NCI-H748 (cell line): ENCODE measurements at regions not wholly inside any gene's neighbourhood (a gene's known extent, or its start where the extent isn't known, plus 50 kb on each side); places are given as distances from the start of the nearest gene placed in this dataset.
"Not testable (repeated sequence)": the region's sequence is repeated elsewhere in the genome, so short reads cannot be mapped to it uniquely, and the experiment has no call there.

Experiments used
- DNase-seq: peaks from one replicate; lab custom pipeline; 2025; ENCODE audit not compliant: unreplicated experiment; lab: John Stamatoyannopoulos, UW

DNA sequence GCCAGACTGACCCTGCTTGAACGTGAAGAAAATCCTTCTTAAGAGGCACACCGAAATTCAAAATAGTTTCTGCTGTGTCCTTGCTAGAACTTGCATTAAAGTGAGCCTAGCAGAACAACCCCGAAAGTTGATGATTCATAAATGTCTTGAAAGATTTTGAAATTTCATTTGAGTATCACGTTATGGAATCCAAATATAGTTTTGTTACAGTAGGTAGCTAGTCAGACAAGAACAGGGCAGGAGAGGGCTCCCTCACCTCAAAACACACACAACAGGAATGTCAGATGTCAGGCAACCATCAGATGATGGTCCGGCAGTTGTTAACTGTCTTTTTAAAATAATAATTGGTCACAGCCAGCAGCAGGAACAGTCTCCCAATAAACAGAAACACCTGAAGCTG lies 259.6 kb upstream of the GNPDA2 start:
- no peak for DNase-seq

DNA sequence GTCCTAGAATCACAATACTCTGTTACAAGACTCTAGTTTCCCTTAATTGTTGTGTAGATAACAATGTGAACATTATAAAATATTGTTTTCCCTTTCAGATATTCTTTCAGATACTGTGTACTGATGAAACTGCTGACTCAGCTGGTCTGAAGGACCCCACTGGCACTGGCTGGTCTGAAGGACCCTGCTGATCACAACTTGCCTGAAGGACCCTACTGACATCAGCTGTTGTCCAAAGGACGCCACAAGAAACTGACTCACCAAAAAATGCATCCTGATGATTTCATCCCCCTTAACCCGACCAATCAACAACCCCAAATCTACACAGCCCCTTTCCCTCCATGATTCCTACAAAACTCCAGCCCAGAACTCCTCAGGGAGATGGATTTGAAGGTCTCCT lies 258.8 kb upstream of the GNPDA2 start:
- no peak for DNase-seq

DNA sequence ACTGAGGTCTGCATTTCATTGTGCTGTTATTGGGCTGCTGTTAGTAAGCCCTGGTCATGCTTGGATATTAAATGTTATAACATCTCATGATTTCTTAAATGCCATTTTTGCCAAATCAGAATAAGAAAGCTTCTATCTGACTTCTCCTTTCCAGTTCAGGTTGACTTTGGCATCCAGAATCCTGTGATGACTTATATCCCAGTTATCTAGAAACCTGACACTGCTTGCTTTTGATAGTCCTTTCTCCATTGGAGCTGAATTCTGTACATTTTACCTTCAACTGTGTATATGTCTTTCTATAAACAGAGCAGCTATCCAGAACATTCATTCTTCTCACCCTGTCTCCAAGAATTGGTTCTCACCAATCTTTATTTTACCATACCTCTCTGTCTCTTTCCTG lies 257.7 kb upstream of the GNPDA2 start:
- DNase-seq = peak; percentile 8

DNA sequence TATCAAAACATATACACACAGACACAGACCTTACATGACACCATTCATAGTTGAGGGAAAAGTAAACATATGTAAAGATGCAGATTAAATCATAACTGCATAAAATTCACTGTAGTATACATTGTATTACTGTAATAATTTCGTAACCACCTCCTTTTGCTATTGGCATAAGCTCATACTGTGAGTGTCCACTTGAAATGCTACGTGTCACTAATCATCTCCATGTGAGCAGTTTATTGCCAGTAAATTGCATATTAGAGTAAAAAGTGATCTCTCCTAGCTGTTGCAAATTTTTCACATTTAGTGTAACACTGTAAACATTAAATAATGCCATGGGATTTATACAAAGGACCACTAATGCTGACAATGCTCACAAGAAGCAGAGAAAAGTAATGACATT lies 256.7 kb upstream of the GNPDA2 start:
- peak; percentile 76 for DNase-seq

DNA sequence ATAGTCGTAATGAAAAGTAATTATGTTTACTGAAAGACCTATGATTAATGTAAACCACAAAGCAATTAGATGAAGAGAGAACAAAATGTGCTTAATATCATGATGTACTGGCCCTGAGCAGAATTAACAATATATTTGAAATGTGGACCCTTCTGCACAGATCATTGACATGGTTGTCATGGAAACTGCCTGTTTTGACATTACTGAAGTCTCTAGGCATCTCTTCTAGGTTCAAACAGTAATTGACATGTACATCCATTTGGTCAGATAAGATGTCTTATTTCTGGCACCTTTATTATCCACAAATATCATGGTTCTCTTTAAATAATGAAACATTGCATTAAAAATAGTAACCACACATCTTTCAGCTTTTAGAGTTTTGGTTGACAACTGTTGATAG lies 251.7 kb upstream of the GNPDA2 start:
- DNase-seq = peak; percentile 52

DNA sequence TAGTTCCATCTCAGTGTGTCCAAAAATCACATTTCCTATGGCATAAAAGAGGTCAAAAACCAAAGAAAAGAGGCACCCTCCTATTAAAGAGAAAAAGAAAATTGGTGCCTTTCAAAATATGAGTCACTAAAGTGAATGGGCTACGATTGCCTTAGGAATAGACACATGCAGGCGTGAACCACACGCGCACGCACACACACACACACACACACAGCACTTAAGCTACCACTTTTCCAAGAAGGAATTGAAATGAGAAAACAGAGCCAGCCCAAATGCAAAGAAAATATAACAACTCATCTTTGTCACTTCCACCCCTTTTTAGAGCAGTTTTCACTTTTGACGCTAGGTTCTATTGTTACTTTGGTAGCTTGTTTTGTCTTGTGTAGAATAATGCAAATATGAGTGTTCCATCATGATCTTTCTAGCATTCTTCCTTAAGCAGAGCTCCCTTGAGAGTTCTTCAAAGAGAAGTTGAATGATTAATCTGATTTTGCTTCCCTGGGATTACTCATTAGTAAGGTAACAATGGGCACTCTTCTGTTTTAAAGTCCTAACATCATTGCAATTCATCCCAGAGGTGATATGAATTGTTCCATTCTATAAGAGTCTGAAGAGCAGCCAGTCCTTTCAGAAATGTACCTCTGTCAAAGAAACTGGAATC lies 239.2 kb upstream of the GNPDA2 start:
- no peak for DNase-seq

DNA sequence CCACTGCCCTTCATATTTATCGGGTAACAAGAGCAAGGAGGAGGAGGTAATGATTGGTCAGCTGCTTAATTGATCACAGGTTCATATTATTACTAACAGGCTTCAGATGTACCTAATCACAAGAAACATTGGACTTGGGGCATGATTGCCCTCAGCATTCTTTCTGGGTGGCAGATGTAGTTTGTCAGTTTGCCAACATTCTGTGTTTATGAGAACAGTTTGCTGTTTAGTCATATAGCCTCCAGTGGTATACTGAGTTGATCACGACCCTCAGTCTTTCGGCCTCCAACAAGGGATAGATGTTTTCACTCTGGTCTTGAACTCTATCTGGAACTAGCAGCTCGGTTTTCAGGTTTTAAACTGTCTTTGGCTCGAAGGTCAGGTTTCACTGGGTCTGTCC lies 237.7 kb upstream of the GNPDA2 start:
- DNase-seq = not testable (repeated sequence)

DNA sequence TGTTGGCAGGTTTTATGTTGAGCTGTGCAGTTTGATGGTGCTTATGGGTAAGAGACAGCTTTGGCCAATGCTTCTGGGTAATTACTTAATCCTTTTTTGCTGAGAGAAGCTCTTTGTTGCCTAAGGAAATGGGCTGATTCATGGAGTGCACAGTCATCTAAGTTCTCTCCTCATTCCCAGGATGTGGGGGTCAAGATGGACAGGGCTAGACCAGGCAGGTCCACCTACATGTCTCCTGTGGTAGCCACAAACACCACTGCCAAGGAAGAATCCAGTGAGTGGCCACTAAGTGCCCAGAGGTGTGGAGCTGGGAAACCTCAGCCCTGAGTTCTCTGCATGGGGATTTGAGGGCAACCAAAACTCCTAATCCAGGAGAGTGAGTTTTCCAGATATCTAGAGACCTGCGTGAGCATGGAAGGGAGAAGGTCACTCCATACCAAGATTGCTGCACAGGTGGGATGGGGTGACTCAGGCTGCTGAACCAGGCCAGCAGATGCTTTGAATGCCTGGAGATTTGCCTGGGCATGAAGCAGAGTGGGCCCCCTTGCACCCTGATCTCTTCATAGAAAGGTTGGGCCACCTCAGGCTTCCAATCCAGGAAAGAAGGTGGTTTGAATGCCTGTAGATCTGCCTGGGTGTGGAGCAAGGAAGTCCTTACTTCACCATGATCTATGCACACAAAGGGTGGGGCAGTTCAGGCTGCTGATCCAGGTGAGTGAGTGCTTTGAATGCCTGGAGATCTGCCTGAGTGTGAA lies 234.8 kb upstream of the GNPDA2 start:
- no peak for DNase-seq

DNA sequence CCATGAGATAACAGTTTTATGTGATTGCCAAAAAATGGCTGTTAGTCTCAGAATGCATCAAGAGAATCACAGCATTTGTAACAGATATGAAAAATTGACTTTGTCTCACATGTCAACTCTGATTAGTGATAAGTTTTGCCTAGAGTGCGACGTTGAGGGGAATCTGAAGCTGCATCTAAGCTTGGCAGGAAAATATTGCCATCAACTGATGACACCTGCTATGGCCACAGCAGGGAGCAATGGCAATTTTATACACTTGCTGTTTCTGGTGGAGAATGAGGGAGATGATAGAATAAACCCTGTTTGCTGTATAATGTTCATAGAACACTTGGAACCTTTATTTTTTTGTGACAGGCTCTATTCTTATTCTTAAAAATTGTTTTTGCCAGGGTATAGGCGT lies 205.4 kb upstream of the GNPDA2 start:
- no peak for DNase-seq

DNA sequence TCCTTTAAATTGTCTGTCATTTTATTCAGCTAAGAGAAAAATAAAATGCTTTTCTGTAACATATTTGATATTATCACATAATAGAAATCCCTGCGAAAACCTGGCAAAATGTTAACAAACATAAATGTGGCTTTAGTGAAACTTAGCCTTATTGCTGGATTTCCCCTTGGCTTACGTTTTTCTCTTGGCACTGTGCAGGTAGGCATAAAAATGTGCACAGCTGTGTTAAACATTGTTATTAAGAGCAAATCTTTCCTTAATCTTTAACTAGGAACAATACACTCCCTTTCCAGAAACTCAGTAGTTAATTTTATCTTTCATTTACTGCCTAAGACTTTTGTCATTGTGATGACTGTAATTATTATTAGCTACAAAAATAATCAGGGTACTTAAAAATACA lies 202.4 kb upstream of the GNPDA2 start:
- no peak for DNase-seq

DNA sequence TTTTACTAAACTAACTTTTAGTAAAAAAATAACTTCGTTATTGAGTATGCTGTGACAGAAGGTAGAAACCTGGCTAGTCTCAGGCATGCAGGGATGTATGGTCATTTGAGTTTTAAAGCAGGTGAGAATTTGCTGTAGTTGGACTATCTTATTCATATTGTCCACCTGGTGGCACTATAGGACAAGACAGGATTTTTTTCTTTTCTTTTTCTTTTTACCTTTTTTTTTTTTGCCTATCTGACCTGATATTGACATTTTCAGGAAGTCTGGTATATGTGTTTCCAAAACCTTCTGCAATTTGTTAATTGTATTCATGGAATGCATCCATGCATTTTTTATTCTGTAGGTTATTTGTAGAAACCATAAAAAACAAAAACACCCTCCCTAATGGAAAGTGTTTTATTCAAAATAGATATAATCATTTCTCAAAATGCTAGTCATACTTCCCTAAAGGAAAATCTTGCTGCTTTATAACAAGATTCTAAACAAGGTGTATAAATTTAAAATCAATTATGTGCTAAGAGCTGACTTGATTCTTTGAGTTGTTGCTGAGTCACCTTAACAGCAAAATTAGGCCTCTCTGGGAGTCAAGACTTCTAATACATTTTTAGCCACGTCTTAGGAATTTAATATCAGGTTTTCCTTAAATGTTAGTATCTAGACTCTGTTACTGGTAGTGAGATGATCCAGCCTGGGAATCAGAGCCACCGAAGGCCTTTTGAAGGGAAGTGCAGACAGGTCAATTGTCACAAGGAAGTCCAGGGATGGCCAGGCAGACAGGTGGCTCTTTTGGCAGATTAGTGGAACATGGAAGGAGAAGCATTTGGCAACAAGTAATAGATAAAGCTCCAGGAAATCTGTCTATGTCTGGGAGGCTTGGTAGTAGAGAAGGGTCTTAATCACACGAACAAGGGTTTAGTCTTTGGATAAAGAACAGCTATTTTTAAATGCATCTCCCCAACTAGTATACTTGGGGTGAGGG lies 201.3 kb upstream of the GNPDA2 start:
- DNase-seq = peak; percentile 35

DNA sequence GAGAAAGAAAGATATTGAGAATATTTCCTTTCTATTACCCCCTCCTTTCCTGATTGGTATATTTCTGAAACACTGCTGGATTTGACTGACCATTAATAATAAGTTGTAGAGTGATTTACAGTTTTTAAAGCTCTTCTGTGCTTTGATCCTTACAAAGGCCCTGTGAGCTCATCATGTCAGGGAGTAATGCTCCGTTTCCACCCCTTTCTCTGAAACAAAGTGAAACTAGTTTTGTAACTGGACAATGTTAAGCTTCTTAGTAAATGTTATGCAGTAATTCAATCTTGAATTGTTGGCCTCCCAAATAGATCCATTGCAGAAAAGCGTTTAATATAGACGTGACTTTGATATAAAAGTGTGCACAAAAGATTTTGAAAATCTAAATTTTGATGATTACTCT lies 190.1 kb upstream of the GNPDA2 start:
- no peak for DNase-seq

DNA sequence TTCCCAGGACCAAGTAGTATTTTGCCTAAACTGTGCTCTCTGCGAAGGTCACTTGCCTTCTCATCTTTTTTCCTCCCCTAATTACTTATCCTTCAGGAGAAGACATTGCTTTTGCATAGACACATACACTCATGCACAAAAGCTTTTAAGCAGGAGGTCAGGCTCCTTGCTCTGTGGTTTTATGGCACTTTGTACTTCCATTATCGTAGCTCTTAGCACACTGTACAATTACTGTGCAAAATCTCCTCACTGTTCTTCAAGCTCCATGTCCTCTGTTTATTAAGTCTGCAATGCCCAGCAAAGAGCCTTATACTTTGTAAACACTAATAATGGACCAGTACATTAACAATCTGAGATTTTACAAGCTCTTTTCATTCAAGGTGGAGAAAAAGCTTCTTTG lies 188.4 kb upstream of the GNPDA2 start:
- no peak for DNase-seq

DNA sequence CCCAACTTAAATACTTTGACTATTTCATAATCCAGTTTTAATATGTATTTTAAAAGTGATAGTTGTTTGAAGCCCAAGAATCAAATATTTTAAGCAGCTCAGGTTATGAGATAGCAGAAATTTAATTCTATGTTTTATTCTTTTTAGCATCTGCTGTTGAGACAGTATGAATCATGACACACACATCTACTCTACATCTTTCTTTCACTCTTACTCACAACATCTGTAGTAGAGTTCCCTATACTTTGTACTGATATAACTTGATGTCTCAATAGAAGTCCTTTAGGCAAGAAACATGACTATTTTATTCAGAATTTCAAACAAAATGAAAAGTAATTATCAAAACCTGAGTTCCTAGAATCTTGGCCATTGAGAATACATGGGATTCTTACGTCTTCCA lies 187.9 kb upstream of the GNPDA2 start:
- no peak for DNase-seq

DNA sequence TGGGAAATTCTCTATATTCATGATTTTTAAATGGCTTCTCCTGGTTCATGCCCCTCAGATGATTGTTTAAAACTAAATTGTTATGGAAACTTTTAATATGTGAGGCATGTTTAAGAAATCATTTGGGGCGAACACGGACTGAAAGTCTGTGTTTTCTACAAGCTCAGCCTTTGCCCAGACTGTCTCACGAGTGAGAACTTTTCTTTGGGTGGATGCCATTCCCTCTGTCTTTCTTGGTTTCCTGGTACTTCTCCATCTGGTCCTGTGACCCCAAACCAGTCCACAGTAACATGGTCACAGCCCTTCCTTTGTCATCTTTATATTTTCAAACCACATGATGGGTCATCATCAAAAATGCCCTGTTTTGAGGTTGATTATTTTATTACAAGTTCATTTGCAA lies 186.6 kb upstream of the GNPDA2 start:
- no peak for DNase-seq

DNA sequence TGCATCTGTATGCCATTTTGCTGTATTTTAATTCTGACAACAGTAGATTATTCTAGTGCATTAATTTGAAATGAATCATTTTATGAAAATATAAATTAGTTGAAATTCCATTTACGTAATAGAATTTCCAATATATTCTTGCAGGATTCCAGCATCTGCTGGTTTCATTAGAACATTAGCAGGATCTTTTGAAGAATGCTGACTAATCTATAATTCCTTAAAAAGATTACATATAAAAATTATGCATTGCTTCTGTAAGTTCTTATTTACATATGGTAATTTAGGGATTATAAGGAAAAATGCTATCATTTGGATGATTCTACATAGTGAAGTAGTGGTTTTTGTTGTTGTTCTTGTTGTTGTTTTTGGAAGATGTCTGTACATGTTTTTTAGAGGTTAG lies 182.2 kb upstream of the GNPDA2 start:
- DNase-seq = no peak

DNA sequence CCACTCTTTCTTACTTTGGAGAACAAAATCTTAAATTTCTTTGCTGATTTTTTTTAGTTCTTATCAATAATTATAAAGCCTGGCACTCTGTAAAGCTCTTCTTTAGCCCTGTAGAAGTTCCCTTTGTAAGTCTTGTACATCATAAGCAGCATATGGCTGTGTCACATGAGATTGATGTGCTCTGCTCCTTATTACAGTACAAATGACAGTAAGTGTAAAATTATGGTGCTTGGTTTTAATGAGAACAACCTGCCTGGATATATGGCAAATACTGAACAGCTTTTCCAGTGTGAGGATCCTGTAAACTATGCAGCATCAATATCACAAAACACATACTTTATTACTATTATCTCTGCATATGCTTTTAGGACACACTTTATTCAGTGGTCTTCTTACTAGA lies 145.9 kb upstream of the GNPDA2 start:
- DNase-seq = no peak

DNA sequence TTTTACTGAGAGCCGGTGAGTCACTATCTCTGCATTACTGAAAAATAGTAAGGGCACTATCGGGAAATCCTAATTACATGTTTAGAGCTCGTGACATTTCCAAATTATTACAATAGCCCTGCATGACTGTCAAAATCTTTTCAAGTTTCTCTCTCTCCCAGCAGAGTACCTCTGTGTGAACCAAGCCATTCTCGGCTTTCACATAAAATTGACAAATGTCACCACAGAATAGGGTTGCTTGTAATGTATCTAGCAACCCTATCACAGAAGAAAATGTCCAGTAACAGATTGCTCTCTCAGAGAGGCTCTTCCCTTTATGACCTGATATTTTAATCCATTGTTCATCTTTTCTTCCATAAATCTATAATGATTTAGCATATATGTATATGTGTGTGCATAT lies 144.8 kb upstream of the GNPDA2 start:
- no peak for DNase-seq

DNA sequence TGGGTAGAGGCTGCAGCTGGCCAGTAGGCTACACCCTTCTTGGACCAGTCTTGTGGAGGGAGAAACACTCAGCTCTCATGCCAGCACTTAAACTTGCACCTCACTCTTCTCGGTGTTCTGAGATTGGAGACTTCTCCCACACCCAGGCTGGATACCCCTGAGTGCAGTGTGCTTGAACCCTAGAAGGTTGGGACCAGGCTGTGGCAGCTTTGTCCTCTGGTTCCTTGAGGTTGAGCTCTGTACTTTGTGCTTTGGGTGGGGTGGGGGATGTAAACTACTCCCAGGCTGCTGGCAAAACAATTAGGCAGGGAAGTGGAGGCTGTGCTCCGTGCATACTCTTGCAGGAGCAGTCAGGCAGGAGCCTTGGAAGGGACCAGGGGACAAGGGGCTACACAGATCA lies 143.6 kb upstream of the GNPDA2 start:
- DNase-seq = no peak

DNA sequence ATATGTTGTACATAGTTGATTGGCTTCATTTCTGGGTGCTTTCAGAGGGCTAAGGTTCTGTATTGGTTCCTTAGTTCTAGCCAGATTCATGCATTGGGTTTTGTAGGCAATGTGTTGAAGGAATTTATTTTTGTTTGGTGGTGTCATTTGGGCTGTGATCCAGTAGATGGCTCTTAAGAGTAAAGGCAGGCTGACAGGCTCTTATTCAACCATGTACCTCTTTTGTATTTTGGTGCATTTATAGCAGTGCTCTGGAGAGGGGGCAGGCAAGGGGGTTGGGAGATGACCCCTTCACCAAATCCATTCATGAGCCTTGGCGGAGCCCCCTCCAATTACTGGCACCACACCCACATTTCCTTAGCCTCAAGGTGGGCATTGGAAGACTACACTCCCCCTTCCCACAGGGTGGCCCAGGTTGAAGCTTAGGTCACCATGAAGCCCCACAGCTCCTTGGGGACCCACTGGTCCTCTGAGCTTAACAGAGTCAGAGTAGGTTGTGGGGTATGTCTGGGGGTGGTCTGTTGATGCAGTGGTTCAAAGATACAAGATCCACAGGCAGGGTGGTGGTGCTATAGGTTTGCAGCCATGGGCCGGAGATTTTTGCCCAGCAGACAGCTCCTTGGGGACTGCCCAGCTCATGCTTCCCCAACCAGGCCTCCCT lies 143.0 kb upstream of the GNPDA2 start:
- DNase-seq = no peak

DNA sequence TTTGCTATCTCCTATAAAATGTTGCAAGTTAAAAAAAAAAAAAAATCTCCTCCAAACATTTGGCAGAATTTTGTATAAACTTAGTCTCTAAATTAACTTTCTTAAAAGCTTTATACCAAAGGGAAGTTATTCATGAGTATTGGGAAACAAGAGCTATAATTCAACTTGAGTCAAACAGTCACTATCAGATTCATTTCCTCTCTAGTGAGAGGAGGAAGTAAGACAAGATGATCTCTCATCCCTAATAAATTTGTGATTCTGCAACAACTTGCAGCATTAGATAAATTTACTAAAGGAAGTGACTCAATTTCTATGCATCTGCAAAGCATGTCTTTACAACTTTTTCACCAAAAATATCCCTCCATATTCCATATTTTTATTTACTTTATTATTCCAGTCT lies 135.4 kb upstream of the GNPDA2 start:
- DNase-seq = no peak
